ENCODE measurements at regions not wholly inside any gene's neighbourhood (a gene's known extent, or its start where the extent isn't known, plus 50 kb on each side); places are given as distances from the start of the nearest gene placed in this dataset.
"Not testable (repeated sequence)": the region's sequence is repeated elsewhere in the genome, so short reads cannot be mapped to it uniquely, and the experiment has no call there.

DNA sequence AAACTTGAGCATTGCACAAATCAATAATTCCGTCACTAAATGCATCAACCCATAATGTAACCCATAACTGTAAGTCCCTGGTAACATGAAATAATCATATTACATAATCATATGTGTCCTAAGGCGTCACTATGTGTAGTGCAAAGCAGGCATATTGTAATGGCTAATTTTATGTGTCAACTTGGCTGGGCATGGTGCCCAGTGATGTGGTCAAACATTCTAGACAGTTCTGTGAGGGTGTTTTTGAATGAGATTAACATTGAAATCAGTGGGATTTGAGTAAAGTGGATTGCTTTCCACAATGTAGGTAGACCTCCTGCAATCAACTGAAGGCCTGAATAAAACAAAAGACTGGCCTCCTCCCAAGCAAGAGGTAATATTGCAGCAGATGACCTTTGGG is 794.4 kb upstream of the ACO1 start:
- RAD21 ChIA-PET (ENCODE audit: low non-redundant PET in 1 of 2, low total read pairs in 2 of 2, uncharacterized antibody in 2 of 2, unreplicated experiment in 2 of 2): no interaction called here
- intact Hi-C loops (cut with micrococcal nuclease): no loop called here
- Histone ChIP-seq H3K9me3 (ENCODE audit: control insufficient read depth in 1 of 2, insufficient read depth in 1 of 2, low read depth in 1 of 2, low read length in 2 of 2) (no peaks in the 10 kb centered on the region), H3K9me2 (ENCODE audit: insufficient read depth) (no peaks in the 10 kb centered on the region; the same call in 1 of the 2 replicates), H3K36me3 (ENCODE audit: control insufficient read depth in 1 of 2, insufficient read depth in 2 of 2, low read length in 2 of 2) (no peaks in the 10 kb centered on the region), H3K4me3 (replicated peaks in 1 of 2; ENCODE audit: low read depth in 1 of 2, low read length in 2 of 2) (no peak overlapping the region), H3K4me1 (ENCODE audit: control insufficient read depth in 1 of 2, insufficient read depth in 2 of 2, low read length in 2 of 2) (peaks cover 0 to 12% of the 10 kb centered on the region in 2 experiments; a peak in 1 of 4 replicates), H3K27ac (ENCODE audit: low read depth, low read length) (no peak overlapping the region), H3K4me2 (ENCODE audit: low read length) (no peak overlapping the region), H3K79me2 (ENCODE audit: insufficient read depth, low read length) (no peaks in the 10 kb centered on the region), H4K20me1 (ENCODE audit: insufficient read depth) (no peaks in the 10 kb centered on the region), H2AFZ (ENCODE audit: low read depth, low read length, poor library complexity, severe bottlenecking) (no peak overlapping the region), H3K27me3 (ENCODE audit: insufficient read depth, low read length) (no peaks in the 10 kb centered on the region), H3K9ac (ENCODE audit: low read length) (no peak overlapping the region)
- ATAC-seq: no peak
- no peak for TF ChIP-seq SIN3A (IDR thresholded peaks at IDR 0.05; ENCODE audit: low read depth)
- POLR2A ChIA-PET: no interaction called here
- no peak for DNase-seq (ENCODE audit: low read depth, low spot score)
- CTCF ChIA-PET: no interaction called here
- BruUV-seq (replicated peaks): no TSS peak

DNA sequence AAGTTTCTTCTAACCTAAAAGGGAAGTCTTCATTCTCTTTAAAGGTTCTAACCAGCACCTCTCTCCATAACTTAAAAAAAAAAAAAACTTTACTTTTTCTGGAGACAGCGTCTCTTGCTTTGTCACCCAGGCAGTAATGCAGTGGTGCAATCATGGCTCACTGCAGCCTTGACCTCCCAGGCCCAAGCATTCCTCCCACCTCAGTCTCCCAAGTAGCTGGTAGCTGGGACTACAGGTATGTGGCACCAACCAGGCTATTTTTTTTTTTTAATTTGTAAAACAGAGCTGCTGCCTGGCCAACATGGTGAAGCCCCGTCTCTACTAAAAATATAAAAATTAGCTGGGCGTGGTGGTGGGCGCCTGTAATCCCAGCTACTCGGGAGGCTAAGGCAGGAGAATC is 787.4 kb upstream of the ACO1 start:
- H3K27ac ChIP-seq (ENCODE audit: low read depth, low read length); DNase-seq (ENCODE audit: low read depth, low spot score); H3K9me3 ChIP-seq (ENCODE audit: control insufficient read depth in 1 of 2, insufficient read depth in 1 of 2, low read depth in 1 of 2, low read length in 2 of 2); H3K4me3 ChIP-seq (replicated peaks in 1 of 2; ENCODE audit: low read depth in 1 of 2, low read length in 2 of 2); H4K20me1 ChIP-seq (ENCODE audit: insufficient read depth); H3K79me2 ChIP-seq (ENCODE audit: insufficient read depth, low read length); POLR2A ChIA-PET; H3K9ac ChIP-seq (ENCODE audit: low read length); RAD21 ChIA-PET (ENCODE audit: low non-redundant PET in 1 of 2, low total read pairs in 2 of 2, uncharacterized antibody in 2 of 2, unreplicated experiment in 2 of 2); H3K36me3 ChIP-seq (ENCODE audit: control insufficient read depth in 1 of 2, insufficient read depth in 2 of 2, low read length in 2 of 2); intact Hi-C loops (cut with micrococcal nuclease); H3K27me3 ChIP-seq (ENCODE audit: insufficient read depth, low read length); ATAC-seq; BruUV-seq (replicated peaks); H2AFZ ChIP-seq (ENCODE audit: low read depth, low read length, poor library complexity, severe bottlenecking); H3K4me2 ChIP-seq (ENCODE audit: low read length); CTCF ChIA-PET; H3K9me2 ChIP-seq (ENCODE audit: insufficient read depth): not testable (repeated sequence)
- H3K4me1 ChIP-seq (ENCODE audit: control insufficient read depth in 1 of 2, insufficient read depth in 2 of 2, low read length in 2 of 2): peaks cover 8 to 16% of the 10 kb centered on the region in 2 experiments

GRCh38 chr9:31597977-31598376 is 786.5 kb upstream of the ACO1 start:
- TF ChIP-seq TCF7L2 (IDR thresholded peaks at IDR 0.05; ENCODE audit: borderline replicate concordance, extremely low read depth, insufficient read depth, insufficient read length) (peak; percentile 65), FOSL1 (IDR thresholded peaks at IDR 0.05; ENCODE audit: low read depth) (peak; percentile 69), YY1 (IDR thresholded peaks at IDR 0.05; ENCODE audit: extremely low read depth, insufficient replicate concordance, low read depth, low read length) (no peak), SIN3A (IDR thresholded peaks at IDR 0.05; ENCODE audit: low read depth) (no peak), JUND (IDR thresholded peaks at IDR 0.05) (peak; percentile 61; the same call in 1 of the 2 replicates), SRF (IDR thresholded peaks at IDR 0.05; ENCODE audit: low read depth) (0 out of 2 replicates have a peak, but pooled peaks have one; percentile 14), CBX3 (IDR thresholded peaks at IDR 0.05; ENCODE audit: low read depth) (peak; percentile 69; the same call in 1 of the 2 replicates), SP1 (IDR thresholded peaks at IDR 0.05; ENCODE audit: low read depth) (peak; percentile 63)
- Histone ChIP-seq H3K9ac (ENCODE audit: low read length) (no peak overlapping the region), H3K9me2 (ENCODE audit: insufficient read depth) (no peaks in the 10 kb centered on the region), H3K4me2 (ENCODE audit: low read length) (peak overlapping the region; percentile 24; the same call in 1 of the 2 replicates), H3K27ac (ENCODE audit: low read depth, low read length) (peak overlapping the region; percentile 10; the same call in 1 of the 2 replicates), H3K9me3 (ENCODE audit: control insufficient read depth in 1 of 2, insufficient read depth in 1 of 2, low read depth in 1 of 2, low read length in 2 of 2) (no peaks in the 10 kb centered on the region), H3K4me3 (replicated peaks in 1 of 2; ENCODE audit: low read depth in 1 of 2, low read length in 2 of 2) (no peak overlapping the region; a peak in 1 of 4 replicates), H3K27me3 (ENCODE audit: insufficient read depth, low read length) (no peaks in the 10 kb centered on the region), H3K4me1 (ENCODE audit: control insufficient read depth in 1 of 2, insufficient read depth in 2 of 2, low read length in 2 of 2) (peaks cover 8 to 16% of the 10 kb centered on the region in 2 experiments), H2AFZ (ENCODE audit: low read depth, low read length, poor library complexity, severe bottlenecking) (peak overlapping the region; percentile 28), H3K36me3 (ENCODE audit: control insufficient read depth in 1 of 2, insufficient read depth in 2 of 2, low read length in 2 of 2) (no peaks in the 10 kb centered on the region), H4K20me1 (ENCODE audit: insufficient read depth) (no peaks in the 10 kb centered on the region), H3K79me2 (ENCODE audit: insufficient read depth, low read length) (no peaks in the 10 kb centered on the region)
- CTCF ChIA-PET: no interaction called here
- POLR2A ChIA-PET: interaction anchor here (0.6 kb wide), 1 partner anchor 1426 kb away, joined by 3 read pairs; no protein-coding TSS in a partner anchor
- intact Hi-C loops (cut with micrococcal nuclease): no loop called here
- no TSS peak for BruUV-seq (replicated peaks)
- ATAC-seq (peak; percentile 98), DNase-seq (ENCODE audit: low read depth, low spot score) (peak; percentile 70)
- RAD21 ChIA-PET (ENCODE audit: low non-redundant PET in 1 of 2, low total read pairs in 2 of 2, uncharacterized antibody in 2 of 2, unreplicated experiment in 2 of 2): no interaction called here
